Psoas muscle (tissue), 7 donors: ENCODE measurements at regions not wholly inside any gene's neighbourhood (a gene's known extent, or its start where the extent isn't known, plus 50 kb on each side); places are given as distances from the start of the nearest gene placed in this dataset.

Experiments
- ATAC-seq, 4 donors: fragments of 200-7000 bp; cut with Tn5 transposase; one replicate each; pipeline ENCODE4 v1.9.1; 2020; ENCODE audit warnings: moderate library complexity in 3 of 4, mild to moderate bottlenecking in 2 of 4
- DNase-seq, 2 donors: peaks; one replicate each; pipeline ENCODE4 v3.0.0-alpha.2; 2020
- H3K27ac ChIP-seq: fragments of 200-600 bp; one replicate; pipeline ENCODE4 v1.8.0; 2022
- H3K27me3 ChIP-seq, 3 donors: fragments of 200-600 bp in 1 of 3; one replicate each; pipeline versions ENCODE4 v1.6.1 to v1.8.0; 2013 to 2022; ENCODE audit warnings: low read length in 2 of 3, mild to moderate bottlenecking in 2 of 3, moderate library complexity in 1 of 3; ENCODE audit not compliant: insufficient read depth in 3 of 3
- H3K36me3 ChIP-seq, 2 donors: fragments of 200-600 bp in 1 of 2; one replicate each; pipeline versions ENCODE4 v1.6.1 to v1.8.0; 2013 to 2022; ENCODE audit warnings: low read depth in 1 of 2, mild to moderate bottlenecking in 1 of 2, moderate library complexity in 1 of 2; ENCODE audit not compliant: insufficient read depth in 1 of 2
- H3K4me1 ChIP-seq: fragments of 200-600 bp; one replicate; pipeline ENCODE4 v1.8.0; 2022
- H3K4me3 ChIP-seq: fragments of 200-600 bp; one replicate; pipeline ENCODE4 v1.8.0; 2022; ENCODE audit warnings: mild to moderate bottlenecking
- H3K9me3 ChIP-seq: fragments of 200-600 bp; one replicate; pipeline ENCODE4 v1.8.0; 2022
- CTCF ChIP-seq: fragments of 200-600 bp; IDR thresholded peaks from one replicate; pipeline ENCODE4 v1.8.0; 2022; ENCODE audit warnings: antibody characterized with exemption
- WGBS, 3 donors: extraction: QIAGEN DNeasy Blood & Tissue Kit; methylation state at CpG; one replicate each; pipeline versions ENCODE4 v1.1.6 to v1.1.7; 2013; 5-methylcytosine and 5-hydroxymethylcytosine counted together
- intact Hi-C, 2 donors: fragments of 100-400 bp; cut with DNase I; formaldehyde crosslinking; loops; one replicate each; pipeline versions ENCODE4 v1.11.0 to v1.14.2; 2022
- donor health status: healthy with polysubstance abuse.
- donor health status: DM: no; HTN: no; CAD: no; lungs with moderate emphysema.
- donor health status: Bipolar disorder and iron deficiency.
- donor health status: healthy.
- donor health status: DM: yes; HTN: yes; CAD: no.
- donor health status: DM: no; HTN: no; CAD: no.
- donor health status: DM: yes; HTN: yes; CAD: no.

- WGBS, 3 donors = 88 to 95% (median 90%) methylated on average over 3 of the region's 3 CpGs
- no peaks in the 10 kb centered on the region for H3K9me3 ChIP-seq
- no peaks in the 10 kb centered on the region for H3K4me1 ChIP-seq
- TF ChIP-seq CTCF = no peak
- H3K36me3 ChIP-seq = no peaks in the 10 kb centered on the region
- no peak overlapping the region for H3K4me3 ChIP-seq
- intact Hi-C loops = no loop called here
- H3K27ac ChIP-seq = no peak overlapping the region
- H3K27me3 ChIP-seq = no peaks in the 10 kb centered on the region
- ATAC-seq = no peak
- no peak for DNase-seq
Measured at GRCh38 chr1:115577513-115577912, 64.3 kb upstream of the VANGL1 start.

GRCh38 chr1:115575661-115576060, 66.1 kb upstream of the VANGL1 start:
- Histone ChIP-seq H3K9me3 (no peaks in the 10 kb centered on the region), H3K36me3 (no peaks in the 10 kb centered on the region), H3K4me3 (no peak overlapping the region), H3K27ac (no peak overlapping the region), H3K27me3 (no peaks in the 10 kb centered on the region), H3K4me1 (no peaks in the 10 kb centered on the region)
- DNase-seq = no peak
- no peak for TF ChIP-seq CTCF
- intact Hi-C loops = no loop called here
- no peak for ATAC-seq

- 48 to 85% (median 77%) methylated on average over 1 of the region's 1 CpG for WGBS, 3 donors
- Histone ChIP-seq H3K4me1 (no peaks in the 10 kb centered on the region), H3K27me3 (no peaks in the 10 kb centered on the region), H3K36me3 (no peaks in the 10 kb centered on the region), H3K9me3 (peaks cover 2% of the 10 kb centered on the region), H3K27ac (no peak overlapping the region), H3K4me3 (no peak overlapping the region)
- no peak for TF ChIP-seq CTCF
- DNase-seq (no peak), ATAC-seq (no peak)
- intact Hi-C loops = no loop called here
Measured at GRCh38 chr1:115572710-115573109, 69.1 kb upstream of the VANGL1 start.

- no peak for ATAC-seq
- Histone ChIP-seq H3K27me3 (peaks cover 0 to 34% (median 0%) of the 10 kb centered on the region in 3 donors), H3K4me3 (no peak overlapping the region), H3K36me3 (no peaks in the 10 kb centered on the region), H3K27ac (no peak overlapping the region), H3K9me3 (peaks cover 4% of the 10 kb centered on the region), H3K4me1 (no peaks in the 10 kb centered on the region)
- DNase-seq = no peak
- no peak for TF ChIP-seq CTCF
- intact Hi-C loops = no loop called here
Measured at GRCh38 chr1:115567431-115567830, 74.3 kb upstream of the VANGL1 start.

- H3K4me1 ChIP-seq = no peaks in the 10 kb centered on the region
- H3K9me3 ChIP-seq = peaks cover 4% of the 10 kb centered on the region
- H3K27me3 ChIP-seq = peaks cover 0 to 46% (median 0%) of the 10 kb centered on the region in 3 donors
- ATAC-seq (no peak), DNase-seq (no peak)
- no peak overlapping the region for H3K27ac ChIP-seq
- no peak for TF ChIP-seq CTCF
- no peaks in the 10 kb centered on the region for H3K36me3 ChIP-seq
- WGBS, 3 donors = 61 to 67% (median 66%) methylated on average over 3 of the region's 3 CpGs
- H3K4me3 ChIP-seq = no peak overlapping the region
- intact Hi-C loops = no loop called here
Measured at GRCh38 chr1:115565791-115566190, 76.0 kb upstream of the VANGL1 start.
